Right lobe of liver (tissue), 4 donors: ENCODE measurements at regions not wholly inside any gene's neighbourhood (a gene's known extent, or its start where the extent isn't known, plus 50 kb on each side); places are given as distances from the start of the nearest gene placed in this dataset.

ENCODE experiments used
- CTCF ChIP-seq, 4 donors: fragments of 200-600 bp in 3 of 4; fragments of 450-650 bp in 1 of 4; IDR thresholded peaks; one replicate each; pipeline versions ENCODE4 v1.5.1 to v1.8.0; 2016 to 2022; ENCODE audit warnings: antibody characterized with exemption in 4 of 4, mild to moderate bottlenecking in 2 of 4
- POLR2A ChIP-seq: fragments of 450-650 bp; IDR thresholded peaks from one replicate; pipeline ENCODE4 v1.6.1; 2017; ENCODE audit warnings: antibody characterized with exemption, mild to moderate bottlenecking
- donor health status: DM: no; HTN: no; CAD: no.
- donor health status: DM: no; HTN: no; CAD: no.
- donor health status: DM: no; HTN: yes; CAD: no.

- TF ChIP-seq CTCF (IDR thresholded peaks at IDR 0.05) (no peak), POLR2A (no peak)
Observed at GRCh38 chr10:64484811-64485330, 963.7 kb downstream of the REEP3 start.
